ENCODE measurements at regions not wholly inside any gene's neighbourhood (a gene's known extent, or its start where the extent isn't known, plus 50 kb on each side); places are given as distances from the start of the nearest gene placed in this dataset.

- no peak for TF ChIP-seq POLR2AphosphoS5 (IDR thresholded peaks at IDR 0.05; ENCODE audit: low read depth, low read length)
- no peak for TF ChIP-seq POLR2A (IDR thresholded peaks at IDR 0.05; ENCODE audit: low read depth, low read length)
These were observed 455.1 kb downstream of the PLCL1 start for GRCh38 chr2:198259496-198259895.

Data from GM12891 (cell line).